ENCODE measurements at regions not wholly inside any gene's neighbourhood (a gene's known extent, or its start where the extent isn't known, plus 50 kb on each side); places are given as distances from the start of the nearest gene placed in this dataset.

DNA sequence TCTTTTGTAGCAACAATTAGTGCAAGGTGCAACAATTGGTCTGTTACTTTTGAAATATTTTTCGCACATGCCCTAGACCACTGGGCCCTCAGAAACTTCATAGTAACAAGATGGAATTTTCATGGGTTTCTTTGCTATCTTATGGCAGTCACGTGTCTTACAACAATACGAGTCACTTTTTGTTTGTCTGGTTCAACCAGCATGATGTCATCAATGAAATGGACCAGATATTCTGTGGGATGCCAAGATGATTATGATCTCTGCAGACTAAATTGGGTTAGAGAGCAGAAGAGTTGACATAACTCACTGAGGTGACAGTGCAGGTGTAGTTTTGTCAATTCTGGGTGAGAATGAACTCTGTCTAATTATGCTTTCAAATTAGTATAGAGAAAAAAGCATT, 239.6 kb upstream of the RIOK2 start:
- no peak for TF ChIP-seq RARB (CRISPR knock-in tag; IDR thresholded peaks at IDR 0.05)
- TF ChIP-seq, protein P1, sequence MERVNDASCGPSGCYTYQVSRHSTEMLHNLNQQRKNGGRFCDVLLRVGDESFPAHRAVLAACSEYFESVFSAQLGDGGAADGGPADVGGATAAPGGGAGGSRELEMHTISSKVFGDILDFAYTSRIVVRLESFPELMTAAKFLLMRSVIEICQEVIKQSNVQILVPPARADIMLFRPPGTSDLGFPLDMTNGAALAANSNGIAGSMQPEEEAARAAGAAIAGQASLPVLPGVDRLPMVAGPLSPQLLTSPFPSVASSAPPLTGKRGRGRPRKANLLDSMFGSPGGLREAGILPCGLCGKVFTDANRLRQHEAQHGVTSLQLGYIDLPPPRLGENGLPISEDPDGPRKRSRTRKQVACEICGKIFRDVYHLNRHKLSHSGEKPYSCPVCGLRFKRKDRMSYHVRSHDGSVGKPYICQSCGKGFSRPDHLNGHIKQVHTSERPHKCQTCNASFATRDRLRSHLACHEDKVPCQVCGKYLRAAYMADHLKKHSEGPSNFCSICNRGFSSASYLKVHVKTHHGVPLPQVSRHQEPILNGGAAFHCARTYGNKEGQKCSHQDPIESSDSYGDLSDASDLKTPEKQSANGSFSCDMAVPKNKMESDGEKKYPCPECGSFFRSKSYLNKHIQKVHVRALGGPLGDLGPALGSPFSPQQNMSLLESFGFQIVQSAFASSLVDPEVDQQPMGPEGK (CRISPR knock-in tag; IDR thresholded peaks at IDR 0.05; ENCODE audit: borderline replicate concordance) = no peak
